OCI-LY3 (cell line): ENCODE measurements at regions not wholly inside any gene's neighbourhood (a gene's known extent, or its start where the extent isn't known, plus 50 kb on each side); places are given as distances from the start of the nearest gene placed in this dataset.

Experiments used
- EZH2phosphoT487 ChIP-seq: fragments of 200-600 bp; shearing (Covaris generic); IDR thresholded peaks from 2 replicates; pipeline ENCODE4 v1.6.1; 2018; ENCODE audit warnings: antibody characterized with exemption, mixed run types, low read depth
- TF ChIP-seq, protein P1 (sequence below): fragments of 200-600, 300-600 bp; sonication (generic); IDR thresholded peaks from 2 replicates; pipeline ENCODE4 v1.5.1; 2014; ENCODE audit warnings: antibody characterized with exemption, low read length, low read depth

DNA sequence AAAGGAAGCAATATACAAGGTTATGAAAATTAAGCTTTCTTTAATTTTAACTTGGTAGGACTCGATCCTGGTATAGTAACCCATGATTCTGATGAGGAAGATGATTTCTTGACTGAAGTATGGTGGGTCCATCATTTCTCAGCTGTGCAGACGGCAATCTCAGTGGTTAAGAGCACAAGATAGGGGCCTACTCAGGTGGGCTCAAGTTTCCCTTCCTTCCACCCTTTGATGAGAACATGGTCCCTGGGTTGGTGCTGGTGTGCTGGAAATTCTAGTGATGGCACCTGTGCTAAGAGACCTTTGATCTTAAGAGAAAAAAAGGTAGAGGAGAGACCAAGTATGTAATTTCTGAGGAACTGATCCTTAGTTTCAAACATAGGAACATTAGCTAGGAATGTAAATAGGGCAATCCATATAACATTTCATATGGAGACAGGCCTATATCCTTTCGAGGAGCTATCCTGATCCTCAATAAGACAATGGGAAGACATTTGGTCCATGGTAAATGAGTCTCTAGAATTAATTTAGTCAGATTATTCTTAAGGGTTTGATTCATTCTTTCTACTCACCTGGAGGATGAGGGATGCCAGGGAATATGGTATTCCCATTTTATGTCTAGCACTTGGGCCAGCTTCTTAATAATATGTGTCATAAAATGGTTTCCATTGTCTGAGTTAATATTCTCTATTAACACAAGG, 104.5 kb upstream of the NECTIN3 start:
- TF ChIP-seq, protein P1, sequence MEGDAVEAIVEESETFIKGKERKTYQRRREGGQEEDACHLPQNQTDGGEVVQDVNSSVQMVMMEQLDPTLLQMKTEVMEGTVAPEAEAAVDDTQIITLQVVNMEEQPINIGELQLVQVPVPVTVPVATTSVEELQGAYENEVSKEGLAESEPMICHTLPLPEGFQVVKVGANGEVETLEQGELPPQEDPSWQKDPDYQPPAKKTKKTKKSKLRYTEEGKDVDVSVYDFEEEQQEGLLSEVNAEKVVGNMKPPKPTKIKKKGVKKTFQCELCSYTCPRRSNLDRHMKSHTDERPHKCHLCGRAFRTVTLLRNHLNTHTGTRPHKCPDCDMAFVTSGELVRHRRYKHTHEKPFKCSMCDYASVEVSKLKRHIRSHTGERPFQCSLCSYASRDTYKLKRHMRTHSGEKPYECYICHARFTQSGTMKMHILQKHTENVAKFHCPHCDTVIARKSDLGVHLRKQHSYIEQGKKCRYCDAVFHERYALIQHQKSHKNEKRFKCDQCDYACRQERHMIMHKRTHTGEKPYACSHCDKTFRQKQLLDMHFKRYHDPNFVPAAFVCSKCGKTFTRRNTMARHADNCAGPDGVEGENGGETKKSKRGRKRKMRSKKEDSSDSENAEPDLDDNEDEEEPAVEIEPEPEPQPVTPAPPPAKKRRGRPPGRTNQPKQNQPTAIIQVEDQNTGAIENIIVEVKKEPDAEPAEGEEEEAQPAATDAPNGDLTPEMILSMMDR, result no peak
- no peak for TF ChIP-seq EZH2phosphoT487
